ENCODE measurements at regions not wholly inside any gene's neighbourhood (a gene's known extent, or its start where the extent isn't known, plus 50 kb on each side); places are given as distances from the start of the nearest gene placed in this dataset.
A peak's percentile ranks its signal among the peaks of the same experiment; 100 is the strongest.

- no peak overlapping the region for H3K4me3 Mint-ChIP-seq (ENCODE audit: unreplicated experiment)
- H3K27me3 Mint-ChIP-seq (ENCODE audit: insufficient read depth, unreplicated experiment) = no peaks in the 10 kb centered on the region
- H3K36me3 Mint-ChIP-seq (ENCODE audit: insufficient read depth, unreplicated experiment) = no peaks in the 10 kb centered on the region
- no peak overlapping the region for H3K27ac Mint-ChIP-seq (ENCODE audit: low read depth, unreplicated experiment)
- ChIA-PET POLR2A (no interaction called here), CTCF (interaction anchor here (0.6 to 1.0 kb wide), 2 partner anchors 48 to 177 kb away, joined by 3 read pairs; no protein-coding TSS in a partner anchor)
- H3K9me3 Mint-ChIP-seq (ENCODE audit: unreplicated experiment) = no peaks in the 10 kb centered on the region
- peaks cover 6% of the 10 kb centered on the region for H3K4me1 Mint-ChIP-seq (ENCODE audit: insufficient read depth, unreplicated experiment)
- intact Hi-C loops (cut with micrococcal nuclease) = loop anchor here (10.0 kb wide), 1 partner anchor 645 kb away; no protein-coding TSS in a partner anchor
- no peak for DNase-seq (ENCODE audit: unreplicated experiment)
- BruUV-seq (replicated peaks) = no TSS peak
- TF ChIP-seq CTCF (IDR thresholded peaks at IDR 0.05; ENCODE audit: unreplicated experiment) = no peak
These were observed 568.4 kb downstream of the REEP3 start for GRCh38 chr10:64089648-64090047.

GRCh38 chr10:64090865-64091264 lies 569.7 kb downstream of the REEP3 start:
- BruUV-seq (replicated peaks) = no TSS peak
- DNase-seq (ENCODE audit: unreplicated experiment) = no peak
- H3K4me1 Mint-ChIP-seq (ENCODE audit: insufficient read depth, unreplicated experiment) = peaks cover 6% of the 10 kb centered on the region
- POLR2A ChIA-PET = interaction anchor here (0.5 kb wide), 1 partner anchor 1732 kb away, joined by 3 read pairs; no protein-coding TSS in a partner anchor
- H3K9me3 Mint-ChIP-seq (ENCODE audit: unreplicated experiment) = no peaks in the 10 kb centered on the region
- no peak overlapping the region for H3K27ac Mint-ChIP-seq (ENCODE audit: low read depth, unreplicated experiment)
- no peaks in the 10 kb centered on the region for H3K36me3 Mint-ChIP-seq (ENCODE audit: insufficient read depth, unreplicated experiment)
- H3K4me3 Mint-ChIP-seq (ENCODE audit: unreplicated experiment) = no peak overlapping the region
- intact Hi-C loops (cut with micrococcal nuclease) = loop anchor here (10.0 kb wide), 1 partner anchor 644 kb away; no protein-coding TSS in a partner anchor
- H3K27me3 Mint-ChIP-seq (ENCODE audit: insufficient read depth, unreplicated experiment) = no peaks in the 10 kb centered on the region
- CTCF ChIA-PET = no interaction called here
- no peak for TF ChIP-seq CTCF (IDR thresholded peaks at IDR 0.05; ENCODE audit: unreplicated experiment)

- Mint-ChIP-seq H3K9me3 (ENCODE audit: unreplicated experiment) (no peaks in the 10 kb centered on the region), H3K4me1 (ENCODE audit: insufficient read depth, unreplicated experiment) (peaks cover 6% of the 10 kb centered on the region), H3K4me3 (ENCODE audit: unreplicated experiment) (no peak overlapping the region), H3K36me3 (ENCODE audit: insufficient read depth, unreplicated experiment) (no peaks in the 10 kb centered on the region), H3K27me3 (ENCODE audit: insufficient read depth, unreplicated experiment) (no peaks in the 10 kb centered on the region), H3K27ac (ENCODE audit: low read depth, unreplicated experiment) (no peak overlapping the region)
- BruUV-seq (replicated peaks) = no TSS peak
- ChIA-PET CTCF (interaction anchor here (1.2 kb wide), 1 partner anchor 317 kb away, joined by 3 read pairs; no protein-coding TSS in a partner anchor), POLR2A (no interaction called here)
- TF ChIP-seq CTCF (IDR thresholded peaks at IDR 0.05; ENCODE audit: unreplicated experiment) = peak; percentile 15
- intact Hi-C loops (cut with micrococcal nuclease) = loop anchor here (10.0 kb wide), 1 partner anchor 643 kb away; no protein-coding TSS in a partner anchor
- DNase-seq (ENCODE audit: unreplicated experiment) = peak; percentile 46
These were observed 570.7 kb downstream of the REEP3 start for GRCh38 chr10:64091897-64092296.

GRCh38 chr10:64093304-64093703 lies 572.1 kb downstream of the REEP3 start:
- CTCF ChIA-PET = interaction anchor here (1.2 kb wide), 1 partner anchor 315 kb away, joined by 3 read pairs; no protein-coding TSS in a partner anchor
- POLR2A ChIA-PET = interaction anchor here (0.7 kb wide), 1 partner anchor 120 kb away, joined by 4 read pairs; no protein-coding TSS in a partner anchor
- Mint-ChIP-seq H3K4me1 (ENCODE audit: insufficient read depth, unreplicated experiment) (peaks cover 6% of the 10 kb centered on the region), H3K9me3 (ENCODE audit: unreplicated experiment) (no peaks in the 10 kb centered on the region), H3K27ac (ENCODE audit: low read depth, unreplicated experiment) (no peak overlapping the region), H3K27me3 (ENCODE audit: insufficient read depth, unreplicated experiment) (no peaks in the 10 kb centered on the region), H3K36me3 (ENCODE audit: insufficient read depth, unreplicated experiment) (no peaks in the 10 kb centered on the region), H3K4me3 (ENCODE audit: unreplicated experiment) (no peak overlapping the region)
- no peak for DNase-seq (ENCODE audit: unreplicated experiment)
- no peak for TF ChIP-seq CTCF (IDR thresholded peaks at IDR 0.05; ENCODE audit: unreplicated experiment)
- BruUV-seq (replicated peaks) = no TSS peak
- intact Hi-C loops (cut with micrococcal nuclease) = loop anchor here (10.0 kb wide), 1 partner anchor 641 kb away; no protein-coding TSS in a partner anchor

Data from MCF 10A (cell line).